Vagina (tissue), 2 donors: ENCODE measurements at regions not wholly inside any gene's neighbourhood (a gene's known extent, or its start where the extent isn't known, plus 50 kb on each side); places are given as distances from the start of the nearest gene placed in this dataset.

ENCODE experiments used
- DNase-seq, 2 donors: peaks; one replicate each; pipeline ENCODE4 v3.0.0-alpha.2; 2017; ENCODE audit errors: extremely low spot score in 2 of 2
- H3K27ac ChIP-seq: fragments of 200-600 bp; sonication (generic); one replicate; pipeline ENCODE4 v1.5.1; 2019
- H3K27me3 ChIP-seq: fragments of 200-600 bp; sonication (generic); one replicate; pipeline ENCODE4 v1.5.1; 2019
- H3K36me3 ChIP-seq, 2 donors: fragments of 200-600 bp; sonication (generic); one replicate each; pipeline ENCODE4 v1.5.1; 2017 to 2019
- H3K4me1 ChIP-seq: fragments of 200-600 bp; sonication (generic); one replicate; pipeline ENCODE4 v1.5.1; 2019
- H3K4me3 ChIP-seq, 2 donors: fragments of 200-600 bp; sonication (generic); 1 replicate in 1 of 2; 2 replicates in 1 of 2; pipeline ENCODE4 v1.5.1; 2016 to 2019
- H3K9me3 ChIP-seq: fragments of 200-600 bp; sonication (generic); one replicate; pipeline ENCODE4 v1.5.1; 2019
- POLR2A ChIP-seq, 2 donors: fragments of 450-650 bp; IDR thresholded peaks; one replicate each; pipeline ENCODE4 v1.6.1; 2017; ENCODE audit warnings: antibody characterized with exemption in 2 of 2, mild to moderate bottlenecking in 2 of 2, moderate library complexity in 2 of 2
- POLR2AphosphoS5 ChIP-seq, 2 donors: sonication (generic); formaldehyde crosslinking; IDR thresholded peaks; one replicate each; pipeline ENCODE4 v1.9.0; 2017; ENCODE audit warnings: antibody characterized with exemption in 2 of 2, mild to moderate bottlenecking in 2 of 2, low read depth in 1 of 2; ENCODE audit not compliant: insufficient read depth in 1 of 2
- intact Hi-C: fragments of 100-400 bp; cut with DNase I; formaldehyde crosslinking; loops from one replicate; pipeline ENCODE4 v1.15.1; 2023
- TF ChIP-seq, protein P1 (sequence below), 3 experiments: fragments of 450-650 bp in 2 of 3; fragments of 200-600 bp in 1 of 3; sonication (generic) in 1 of 3; IDR thresholded peaks; one replicate each; pipeline ENCODE4 v1.5.1; 2017 to 2019; ENCODE audit warnings: antibody characterized with exemption in 3 of 3, mild to moderate bottlenecking in 2 of 3, moderate library complexity in 2 of 3

DNA sequence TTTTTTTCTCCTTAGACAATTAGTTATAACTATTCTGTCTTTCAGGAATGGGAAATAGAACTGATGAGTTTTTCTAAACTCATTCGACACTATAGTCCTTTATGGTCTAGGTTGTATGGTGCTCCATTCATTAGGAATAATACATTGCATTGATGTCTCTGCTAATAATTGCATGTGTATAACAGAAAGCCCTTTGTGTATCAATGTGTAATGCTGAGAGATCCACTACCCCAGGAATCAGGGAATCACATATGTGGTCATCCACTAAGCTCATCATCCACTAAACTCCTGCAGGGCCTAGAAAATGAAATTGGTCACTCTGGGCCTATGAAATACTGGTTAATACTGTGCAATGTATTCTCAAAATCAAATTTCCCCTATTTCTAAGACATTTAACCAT is 242.0 kb upstream of the CDH18 start:
- intact Hi-C loops, result no loop called here
- no peak for DNase-seq
- no peaks in the 10 kb centered on the region for H3K4me1 ChIP-seq
- H3K27ac ChIP-seq, result no peak overlapping the region
- H3K27me3 ChIP-seq, result no peaks in the 10 kb centered on the region
- no peaks in the 10 kb centered on the region for H3K9me3 ChIP-seq
- TF ChIP-seq POLR2A (IDR thresholded peaks at IDR 0.05) (no peak), POLR2AphosphoS5 (IDR thresholded peaks at IDR 0.05; ENCODE audit: insufficient read depth in 1 of 2, low read depth in 1 of 2) (no peak)
- TF ChIP-seq, protein P1, sequence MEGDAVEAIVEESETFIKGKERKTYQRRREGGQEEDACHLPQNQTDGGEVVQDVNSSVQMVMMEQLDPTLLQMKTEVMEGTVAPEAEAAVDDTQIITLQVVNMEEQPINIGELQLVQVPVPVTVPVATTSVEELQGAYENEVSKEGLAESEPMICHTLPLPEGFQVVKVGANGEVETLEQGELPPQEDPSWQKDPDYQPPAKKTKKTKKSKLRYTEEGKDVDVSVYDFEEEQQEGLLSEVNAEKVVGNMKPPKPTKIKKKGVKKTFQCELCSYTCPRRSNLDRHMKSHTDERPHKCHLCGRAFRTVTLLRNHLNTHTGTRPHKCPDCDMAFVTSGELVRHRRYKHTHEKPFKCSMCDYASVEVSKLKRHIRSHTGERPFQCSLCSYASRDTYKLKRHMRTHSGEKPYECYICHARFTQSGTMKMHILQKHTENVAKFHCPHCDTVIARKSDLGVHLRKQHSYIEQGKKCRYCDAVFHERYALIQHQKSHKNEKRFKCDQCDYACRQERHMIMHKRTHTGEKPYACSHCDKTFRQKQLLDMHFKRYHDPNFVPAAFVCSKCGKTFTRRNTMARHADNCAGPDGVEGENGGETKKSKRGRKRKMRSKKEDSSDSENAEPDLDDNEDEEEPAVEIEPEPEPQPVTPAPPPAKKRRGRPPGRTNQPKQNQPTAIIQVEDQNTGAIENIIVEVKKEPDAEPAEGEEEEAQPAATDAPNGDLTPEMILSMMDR (IDR thresholded peaks at IDR 0.05), result no peak
- no peaks in the 10 kb centered on the region for H3K36me3 ChIP-seq
- no peak overlapping the region for H3K4me3 ChIP-seq

DNA sequence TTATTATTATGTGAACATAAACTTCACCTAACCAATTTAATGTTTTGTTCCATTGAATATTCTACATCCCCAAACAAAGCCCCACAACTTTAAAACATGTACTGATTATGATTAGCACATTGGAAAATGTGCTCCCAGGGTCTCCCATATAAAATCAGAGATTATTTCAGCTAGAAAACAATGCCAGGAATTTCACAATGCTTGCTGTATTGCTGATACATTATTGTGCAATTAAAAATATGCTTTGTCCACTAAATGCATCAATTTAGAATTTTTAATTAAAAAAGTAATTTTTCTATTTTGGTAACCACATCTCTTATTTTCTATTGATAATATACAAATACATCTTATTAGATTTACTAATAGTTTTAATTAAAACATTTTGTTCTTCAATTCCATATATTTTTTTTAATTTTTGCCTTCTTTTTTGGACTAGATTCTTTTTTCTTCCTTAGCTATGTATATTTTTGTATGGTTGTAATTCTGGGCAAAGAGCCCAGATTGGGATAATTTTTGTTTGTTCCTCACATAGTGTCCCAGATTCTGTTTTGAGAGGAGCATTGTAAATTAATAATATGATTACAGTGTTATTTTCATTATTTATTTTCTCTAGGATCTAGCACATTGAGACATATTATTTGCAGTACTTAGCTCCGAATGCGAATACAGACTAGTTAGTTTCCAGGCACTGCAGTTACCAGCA is 241.5 kb upstream of the CDH18 start:
- no peaks in the 10 kb centered on the region for H3K9me3 ChIP-seq
- no peak for DNase-seq
- no peak overlapping the region for H3K27ac ChIP-seq
- no peaks in the 10 kb centered on the region for H3K4me1 ChIP-seq
- H3K27me3 ChIP-seq, result no peaks in the 10 kb centered on the region
- intact Hi-C loops, result no loop called here
- no peaks in the 10 kb centered on the region for H3K36me3 ChIP-seq
- no peak for TF ChIP-seq POLR2AphosphoS5 (IDR thresholded peaks at IDR 0.05; ENCODE audit: insufficient read depth in 1 of 2, low read depth in 1 of 2)
- no peak for TF ChIP-seq POLR2A (IDR thresholded peaks at IDR 0.05)
- TF ChIP-seq, protein P1 (IDR thresholded peaks at IDR 0.05), result no peak
- H3K4me3 ChIP-seq, result no peak overlapping the region

DNA sequence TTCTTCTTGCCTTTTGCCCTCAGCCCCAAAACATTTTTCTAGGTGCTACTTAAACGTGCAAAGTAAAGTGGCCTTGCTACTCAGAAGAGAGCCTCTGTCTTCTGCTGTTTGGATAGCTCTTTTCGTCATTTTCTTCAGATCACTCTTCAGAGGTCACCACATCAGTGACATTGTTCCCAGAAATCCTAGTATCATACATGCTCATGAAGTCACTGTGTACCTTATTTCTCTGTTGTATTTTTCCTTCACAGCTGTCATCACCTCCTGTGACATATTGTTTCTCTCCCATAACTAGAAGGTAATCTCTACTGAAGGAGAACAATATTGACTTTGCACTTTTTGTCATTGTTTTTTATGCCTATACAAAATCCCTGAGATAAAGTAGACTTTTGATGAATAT is 237.0 kb upstream of the CDH18 start:
- intact Hi-C loops, result no loop called here
- no peaks in the 10 kb centered on the region for H3K27me3 ChIP-seq
- no peak overlapping the region for H3K4me3 ChIP-seq
- H3K36me3 ChIP-seq, result no peaks in the 10 kb centered on the region
- TF ChIP-seq POLR2AphosphoS5 (IDR thresholded peaks at IDR 0.05; ENCODE audit: insufficient read depth in 1 of 2, low read depth in 1 of 2), result no peak
- H3K4me1 ChIP-seq, result no peaks in the 10 kb centered on the region
- no peak for DNase-seq
- H3K27ac ChIP-seq, result no peak overlapping the region
- no peaks in the 10 kb centered on the region for H3K9me3 ChIP-seq

DNA sequence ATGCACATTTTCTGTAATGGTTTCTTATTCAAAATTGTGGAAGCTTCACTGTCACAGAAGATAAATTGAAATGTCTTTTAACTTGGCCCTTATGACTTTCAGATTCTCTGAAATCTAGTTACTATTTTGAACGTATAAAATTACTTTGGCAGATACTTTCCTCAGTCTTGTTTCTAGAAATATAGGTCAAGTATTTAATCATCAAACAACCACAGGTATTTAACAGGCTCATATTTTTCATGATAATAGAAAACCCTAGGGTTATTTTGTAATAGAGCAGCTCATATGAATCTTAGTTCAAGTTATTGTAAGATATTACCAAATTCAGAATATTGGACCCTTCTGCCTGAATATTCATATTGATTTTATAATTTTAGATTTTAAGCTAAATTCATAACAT is 236.0 kb upstream of the CDH18 start:
- no peaks in the 10 kb centered on the region for H3K36me3 ChIP-seq
- TF ChIP-seq POLR2AphosphoS5 (IDR thresholded peaks at IDR 0.05; ENCODE audit: insufficient read depth in 1 of 2, low read depth in 1 of 2), result no peak
- no peak for TF ChIP-seq POLR2A (IDR thresholded peaks at IDR 0.05)
- TF ChIP-seq, protein P1 (IDR thresholded peaks at IDR 0.05), result no peak
- intact Hi-C loops, result no loop called here

DNA sequence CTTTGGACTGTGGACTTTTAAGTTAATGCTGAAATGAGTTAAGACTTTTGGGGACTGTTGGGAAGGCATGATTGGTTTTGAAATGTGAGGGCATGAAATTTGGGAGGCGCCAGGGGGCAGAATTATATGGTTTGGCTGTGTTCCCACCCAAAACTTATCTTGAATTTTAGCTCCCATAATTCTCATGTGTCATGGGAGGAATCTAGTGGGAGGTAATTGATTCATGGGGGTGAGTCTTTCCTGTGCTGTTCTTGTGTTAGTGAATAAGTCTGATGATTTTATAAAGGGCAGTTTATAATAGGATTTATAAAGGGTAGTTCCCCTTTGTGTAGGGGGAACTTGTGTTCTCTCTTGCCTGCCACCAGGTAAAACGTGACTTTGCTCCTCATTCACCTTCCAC is 235.5 kb upstream of the CDH18 start:
- intact Hi-C loops, result no loop called here
- Histone ChIP-seq H3K4me3 (no peak overlapping the region), H3K27me3 (no peaks in the 10 kb centered on the region), H3K9me3 (no peaks in the 10 kb centered on the region), H3K4me1 (no peaks in the 10 kb centered on the region), H3K27ac (no peak overlapping the region), H3K36me3 (no peaks in the 10 kb centered on the region)
- no peak for DNase-seq
- TF ChIP-seq POLR2AphosphoS5 (IDR thresholded peaks at IDR 0.05; ENCODE audit: insufficient read depth in 1 of 2, low read depth in 1 of 2), result no peak
- TF ChIP-seq, protein P1 (IDR thresholded peaks at IDR 0.05), result no peak
- TF ChIP-seq POLR2A (IDR thresholded peaks at IDR 0.05), result no peak

More for the DNA sequence above, 236.0 kb upstream of the CDH18 start:
- Histone ChIP-seq H3K4me1 (no peaks in the 10 kb centered on the region), H3K4me3 (no peak overlapping the region), H3K27me3 (no peaks in the 10 kb centered on the region), H3K27ac (no peak overlapping the region), H3K9me3 (no peaks in the 10 kb centered on the region)
- no peak for DNase-seq
